H9 (cell line): ENCODE measurements at regions not wholly inside any gene's neighbourhood (a gene's known extent, or its start where the extent isn't known, plus 50 kb on each side); places are given as distances from the start of the nearest gene placed in this dataset.
"Not testable (repeated sequence)": the region's sequence is repeated elsewhere in the genome, so short reads cannot be mapped to it uniquely, and the experiment has no call there.

Source experiments
- DNase-seq: peaks from one replicate; pipeline ENCODE4 v3.0.0-alpha.2; 2017
- H2AFZ ChIP-seq: one replicate; pipeline ENCODE4 v1.6.1; 2013; ENCODE audit warnings: mild to moderate bottlenecking, low read length, control low read depth, moderate library complexity
- H2AK5ac ChIP-seq: 2 replicates; pipeline ENCODE4 v1.6.1; 2013; ENCODE audit warnings: low read length, control low read depth, mixed read lengths; ENCODE audit not compliant: insufficient read length
- H2BK120ac ChIP-seq: one replicate; pipeline ENCODE4 v1.6.1; 2013; ENCODE audit warnings: low read depth, mild to moderate bottlenecking, low read length, control low read depth, inconsistent platforms; ENCODE audit not compliant: poor library complexity, severe bottlenecking
- H2BK12ac ChIP-seq: 2 replicates; pipeline ENCODE4 v1.6.1; 2013; ENCODE audit warnings: low read length, control low read depth, mixed read lengths, low read depth; ENCODE audit not compliant: insufficient read length
- H2BK15ac ChIP-seq: 2 replicates; pipeline ENCODE4 v1.6.1; 2013; ENCODE audit warnings: low read depth, low read length, control low read depth
- H2BK20ac ChIP-seq: one replicate; pipeline ENCODE4 v1.6.1; 2013; ENCODE audit warnings: low read depth, mild to moderate bottlenecking, low read length, control low read depth, inconsistent platforms; ENCODE audit not compliant: poor library complexity, severe bottlenecking
- H2BK5ac ChIP-seq: 2 replicates; pipeline ENCODE4 v1.6.1; 2013; ENCODE audit warnings: low read length, control low read depth, mixed read lengths; ENCODE audit not compliant: insufficient read length
- H3K14ac ChIP-seq: 2 replicates; pipeline ENCODE4 v1.6.1; 2013; ENCODE audit warnings: low read length, control low read depth; ENCODE audit not compliant: insufficient read depth
- H3K18ac ChIP-seq: 2 replicates; pipeline ENCODE4 v1.6.1; 2013; ENCODE audit warnings: low read depth, mild to moderate bottlenecking, mixed read lengths, low read length, control low read depth; ENCODE audit not compliant: insufficient read length
- H3K23ac ChIP-seq: 2 replicates; pipeline ENCODE4 v1.6.1; 2013; ENCODE audit warnings: low read length, control low read depth, mixed read lengths, low read depth; ENCODE audit not compliant: insufficient read length
- H3K23me2 ChIP-seq: 2 replicates; pipeline ENCODE4 v1.6.1; 2013; ENCODE audit warnings: low read depth, mild to moderate bottlenecking, mixed read lengths, low read length, control low read depth; ENCODE audit not compliant: insufficient read length, poor library complexity, severe bottlenecking
- H3K27ac ChIP-seq: 2 replicates; pipeline ENCODE4 v1.5.1; 2013; ENCODE audit warnings: low read length, control low read depth, mixed read lengths, low read depth; ENCODE audit not compliant: insufficient read length
- H3K27me3 ChIP-seq: 2 replicates; pipeline ENCODE4 v1.6.1; 2013; ENCODE audit warnings: low read length, control low read depth, inconsistent platforms; ENCODE audit not compliant: insufficient read depth
- H3K4ac ChIP-seq: 2 replicates; pipeline ENCODE4 v1.6.1; 2013; ENCODE audit warnings: low read depth, mild to moderate bottlenecking, control low read depth, inconsistent platforms, low read length, moderate library complexity
- H3K4me1 ChIP-seq: 2 replicates; pipeline ENCODE4 v1.6.1; 2013; ENCODE audit warnings: low read length, control low read depth, inconsistent platforms; ENCODE audit not compliant: insufficient read depth
- H3K4me2 ChIP-seq: 2 replicates; pipeline ENCODE4 v1.6.1; 2013; ENCODE audit warnings: low read length, control low read depth, mixed read lengths; ENCODE audit not compliant: insufficient read length, insufficient read depth
- H3K56ac ChIP-seq: 2 replicates; pipeline ENCODE4 v1.6.1; 2013; ENCODE audit warnings: low read depth, mild to moderate bottlenecking, mixed read lengths, low read length, control low read depth; ENCODE audit not compliant: insufficient read length
- H3K79me1 ChIP-seq: 2 replicates; pipeline ENCODE4 v1.6.1; 2013; ENCODE audit warnings: low read depth, mild to moderate bottlenecking, moderate library complexity, low read length, control low read depth, inconsistent platforms; ENCODE audit not compliant: insufficient read depth, poor library complexity, severe bottlenecking
- H3K79me2 ChIP-seq: 2 replicates; pipeline ENCODE4 v1.6.1; 2013; ENCODE audit warnings: low read length, control low read depth, inconsistent platforms; ENCODE audit not compliant: insufficient read depth
- H3K9ac ChIP-seq: 2 replicates; pipeline ENCODE4 v1.6.1; 2013; ENCODE audit warnings: low read length, control low read depth, mixed read lengths; ENCODE audit not compliant: insufficient read length; ENCODE audit errors: extremely low read depth
- H3K9me3 ChIP-seq: one replicate; pipeline ENCODE4 v1.6.1; 2013; ENCODE audit warnings: low read depth, low read length, inconsistent platforms; ENCODE audit not compliant: control insufficient read depth
- H3T11ph ChIP-seq: one replicate; pipeline ENCODE4 v1.6.1; 2013; ENCODE audit warnings: mild to moderate bottlenecking, low read length, control low read depth, inconsistent platforms
- H4K20me1 ChIP-seq: one replicate; pipeline ENCODE4 v1.6.1; 2013; ENCODE audit not compliant: control insufficient read depth, insufficient read length, insufficient read depth
- H4K5ac ChIP-seq: 2 replicates; pipeline ENCODE4 v1.6.1; 2013; ENCODE audit warnings: low read depth, mild to moderate bottlenecking, mixed read lengths, low read length, control low read depth; ENCODE audit not compliant: insufficient read length
- H4K8ac ChIP-seq: replicated peaks from 2 replicates; pipeline ENCODE4 v1.6.1; 2013; ENCODE audit warnings: low read length, control low read depth, mixed read lengths, low read depth; ENCODE audit not compliant: insufficient read length
- H4K91ac ChIP-seq: 2 replicates; pipeline ENCODE4 v1.6.1; 2013; ENCODE audit warnings: low read depth, mild to moderate bottlenecking, moderate library complexity, mixed read lengths, low read length, control low read depth; ENCODE audit not compliant: insufficient read length
- H3K27ac Mint-ChIP-seq, 3 experiments: 2 replicates in 2 of 3; 3 replicates in 1 of 3; pipeline ENCODE4 v1.8.0; 2020 to 2021; ENCODE audit warnings: mixed read lengths in 3 of 3, mild to moderate bottlenecking in 1 of 3, moderate library complexity in 1 of 3
- H3K27me3 Mint-ChIP-seq: 2 replicates; pipeline ENCODE4 v1.8.0; 2021; ENCODE audit warnings: low read depth, mild to moderate bottlenecking, moderate library complexity, mixed read lengths
- H3K36me3 Mint-ChIP-seq, 3 experiments: 2 replicates in 2 of 3; 3 replicates in 1 of 3; pipeline ENCODE4 v1.8.0; 2020 to 2021; ENCODE audit warnings: low read depth in 3 of 3, mixed read lengths in 3 of 3; ENCODE audit not compliant: insufficient read depth in 1 of 3
- H3K4me1 Mint-ChIP-seq, 2 experiments: 2 replicates each; pipeline ENCODE4 v1.8.0; 2020; ENCODE audit warnings: mixed read lengths in 2 of 2
- H3K4me3 Mint-ChIP-seq, 2 experiments: 2 replicates in 1 of 2; 3 replicates in 1 of 2; pipeline ENCODE4 v1.8.0; 2020 to 2021; ENCODE audit warnings: mild to moderate bottlenecking in 2 of 2, mixed read lengths in 2 of 2, moderate library complexity in 1 of 2
- H3K9me3 Mint-ChIP-seq, 2 experiments: 2 replicates in 1 of 2; 3 replicates in 1 of 2; pipeline ENCODE4 v1.8.0; 2020; ENCODE audit warnings: mild to moderate bottlenecking in 2 of 2, mixed read lengths in 2 of 2, moderate library complexity in 1 of 2
- WGBS: extraction: QIAGEN DNeasy Blood & Tissue Kit; methylation state at CpG from one replicate; pipeline ENCODE4 v1.1.7; 2013; ENCODE audit warnings: missing lambda C conversion rate, low lambda C conversion rate, mixed read lengths; ENCODE audit not compliant: insufficient read length; ENCODE audit errors: extremely low coverage; 5-methylcytosine and 5-hydroxymethylcytosine counted together
- TF ChIP-seq, protein P1 (sequence below): fragments of 200-600 bp; sonication (generic); conservative IDR thresholded peaks from 3 replicates; pipeline ENCODE4 v1.8.0; 2021; ENCODE audit warnings: antibody characterized with exemption, mild to moderate bottlenecking

DNA sequence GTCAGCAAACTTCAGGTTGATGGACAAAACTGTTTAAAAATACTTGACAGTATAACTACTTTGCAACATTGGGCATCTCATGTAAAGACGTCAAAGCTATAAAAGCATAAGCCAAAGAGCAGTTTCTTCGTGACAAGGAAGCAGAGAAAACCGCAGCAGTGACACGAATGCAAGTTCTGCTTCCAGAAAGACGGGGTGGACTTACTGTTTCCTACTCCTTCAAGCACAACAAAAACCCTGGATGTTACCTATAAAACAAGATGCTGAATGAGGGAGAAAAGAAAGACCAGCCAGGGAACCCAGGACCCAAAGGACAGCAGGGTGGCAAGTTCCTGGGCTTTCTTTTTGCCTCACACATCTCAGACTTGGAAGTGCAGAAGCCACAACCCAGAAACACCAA is 98.0 kb downstream of the DLL1 start:
- no peak overlapping the region for H3K27ac ChIP-seq
- no peak overlapping the region for H2BK12ac ChIP-seq
- no peak overlapping the region for H2BK5ac ChIP-seq
- no peak overlapping the region for H3T11ph ChIP-seq
- H3K4ac ChIP-seq: no peak overlapping the region
- WGBS: no CpG with 5 or more reads among the region's 5 CpGs
- no peak overlapping the region for H2AK5ac ChIP-seq
- no peak overlapping the region for H3K9ac ChIP-seq
- H3K79me2 ChIP-seq: no peaks in the 10 kb centered on the region
- H3K23me2 ChIP-seq: no peaks in the 10 kb centered on the region
- no peak overlapping the region for H2AFZ ChIP-seq
- TF ChIP-seq, protein P1, sequence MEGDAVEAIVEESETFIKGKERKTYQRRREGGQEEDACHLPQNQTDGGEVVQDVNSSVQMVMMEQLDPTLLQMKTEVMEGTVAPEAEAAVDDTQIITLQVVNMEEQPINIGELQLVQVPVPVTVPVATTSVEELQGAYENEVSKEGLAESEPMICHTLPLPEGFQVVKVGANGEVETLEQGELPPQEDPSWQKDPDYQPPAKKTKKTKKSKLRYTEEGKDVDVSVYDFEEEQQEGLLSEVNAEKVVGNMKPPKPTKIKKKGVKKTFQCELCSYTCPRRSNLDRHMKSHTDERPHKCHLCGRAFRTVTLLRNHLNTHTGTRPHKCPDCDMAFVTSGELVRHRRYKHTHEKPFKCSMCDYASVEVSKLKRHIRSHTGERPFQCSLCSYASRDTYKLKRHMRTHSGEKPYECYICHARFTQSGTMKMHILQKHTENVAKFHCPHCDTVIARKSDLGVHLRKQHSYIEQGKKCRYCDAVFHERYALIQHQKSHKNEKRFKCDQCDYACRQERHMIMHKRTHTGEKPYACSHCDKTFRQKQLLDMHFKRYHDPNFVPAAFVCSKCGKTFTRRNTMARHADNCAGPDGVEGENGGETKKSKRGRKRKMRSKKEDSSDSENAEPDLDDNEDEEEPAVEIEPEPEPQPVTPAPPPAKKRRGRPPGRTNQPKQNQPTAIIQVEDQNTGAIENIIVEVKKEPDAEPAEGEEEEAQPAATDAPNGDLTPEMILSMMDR: no peak
- no peak overlapping the region for H2BK15ac ChIP-seq
- no peak overlapping the region for H4K8ac ChIP-seq
- no peaks in the 10 kb centered on the region for H4K20me1 ChIP-seq
- H3K18ac ChIP-seq: no peak overlapping the region
- no peak for DNase-seq
- H3K56ac ChIP-seq: no peak overlapping the region
- H3K4me2 ChIP-seq: no peak overlapping the region
- no peak overlapping the region for H2BK20ac ChIP-seq
- H4K91ac ChIP-seq: no peak overlapping the region
- H3K27me3 ChIP-seq: no peaks in the 10 kb centered on the region
- no peaks in the 10 kb centered on the region for H3K4me1 ChIP-seq
- H3K9me3 ChIP-seq: no peaks in the 10 kb centered on the region
- H3K79me1 ChIP-seq: no peaks in the 10 kb centered on the region
- Mint-ChIP-seq H3K27me3 (peaks cover 2% of the 10 kb centered on the region), H3K27ac (no peak overlapping the region), H3K36me3 (peaks cover 3 to 19% (median 10%) of the 10 kb centered on the region in 3 experiments; a peak in 6 of 7 replicates), H3K9me3 (peaks cover 35 to 36% of the 10 kb centered on the region in 2 experiments), H3K4me3 (no peak overlapping the region), H3K4me1 (no peaks in the 10 kb centered on the region)
- no peak overlapping the region for H3K23ac ChIP-seq
- H3K14ac ChIP-seq: no peak overlapping the region
- H4K5ac ChIP-seq: no peak overlapping the region
- H2BK120ac ChIP-seq: no peak overlapping the region

DNA sequence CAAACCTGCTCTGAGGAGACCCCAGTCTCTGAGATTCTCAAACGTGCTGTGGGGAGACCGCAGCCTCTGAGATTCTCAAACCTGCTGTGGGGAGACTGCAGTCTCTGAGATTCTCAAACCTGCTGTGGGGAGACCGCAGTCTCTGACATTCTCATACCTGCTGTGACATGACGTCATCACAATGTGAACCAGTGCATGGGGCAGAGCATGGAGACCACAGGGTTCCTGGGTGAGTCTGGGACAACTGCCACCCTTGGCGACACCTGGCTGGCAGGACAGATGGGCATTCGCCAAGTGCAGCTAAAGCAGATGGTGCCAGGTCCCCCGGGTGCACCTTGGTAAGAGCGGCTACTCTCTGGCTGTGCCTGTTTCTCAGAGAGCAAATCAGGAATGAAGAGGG is 98.8 kb downstream of the DLL1 start:
- H3K27ac ChIP-seq, H3K27me3 Mint-ChIP-seq, H3K4me3 Mint-ChIP-seq, H2BK20ac ChIP-seq, H3K4me1 Mint-ChIP-seq, H3K4ac ChIP-seq, H3K9me3 ChIP-seq, H3K9ac ChIP-seq, H4K20me1 ChIP-seq, H3K27me3 ChIP-seq, H3K27ac Mint-ChIP-seq, H3K14ac ChIP-seq, H2BK15ac ChIP-seq, DNase-seq, H3K4me2 ChIP-seq, H3K18ac ChIP-seq, H3K79me2 ChIP-seq, H2BK12ac ChIP-seq, H3K23me2 ChIP-seq, H3T11ph ChIP-seq, H4K8ac ChIP-seq, H3K79me1 ChIP-seq, H2BK5ac ChIP-seq, H3K56ac ChIP-seq, H3K23ac ChIP-seq, H4K91ac ChIP-seq, H3K4me1 ChIP-seq, H2AFZ ChIP-seq, H2BK120ac ChIP-seq, H4K5ac ChIP-seq, H2AK5ac ChIP-seq: not testable (repeated sequence)
- peaks cover 33% of the 10 kb centered on the region in 2 experiments for H3K9me3 Mint-ChIP-seq
- H3K36me3 Mint-ChIP-seq: peaks cover 3 to 19% (median 10%) of the 10 kb centered on the region in 3 experiments; a peak in 6 of 7 replicates
- no CpG with 5 or more reads among the region's 8 CpGs for WGBS
